ENCODE measurements at regions not wholly inside any gene's neighbourhood (a gene's known extent, or its start where the extent isn't known, plus 50 kb on each side); places are given as distances from the start of the nearest gene placed in this dataset.

- Mint-ChIP-seq H3K4me3 (no peak overlapping the region), H3K27me3 (no peaks in the 10 kb centered on the region), H3K36me3 (no peaks in the 10 kb centered on the region), H3K4me1 (ENCODE audit: low read depth) (no peaks in the 10 kb centered on the region), H3K27ac (no peak overlapping the region), H3K9me3 (ENCODE audit: low read depth) (peaks cover 12% of the 10 kb centered on the region)
Measured at GRCh38 chr13:61989978-61990377, 574.3 kb upstream of the PCDH20 start.

- no peak overlapping the region for H3K4me3 Mint-ChIP-seq
- H3K27me3 Mint-ChIP-seq: no peaks in the 10 kb centered on the region
- peaks cover 6% of the 10 kb centered on the region for H3K9me3 Mint-ChIP-seq (ENCODE audit: low read depth)
- no peaks in the 10 kb centered on the region for H3K4me1 Mint-ChIP-seq (ENCODE audit: low read depth)
- no peaks in the 10 kb centered on the region for H3K36me3 Mint-ChIP-seq
- H3K27ac Mint-ChIP-seq: no peak overlapping the region
Measured at GRCh38 chr13:61988810-61989209, 573.2 kb upstream of the PCDH20 start.

GRCh38 chr13:61975001-61975400 lies 559.4 kb upstream of the PCDH20 start:
- Mint-ChIP-seq H3K4me3 (no peak overlapping the region), H3K27me3 (no peaks in the 10 kb centered on the region), H3K9me3 (ENCODE audit: low read depth) (peaks cover 5% of the 10 kb centered on the region), H3K27ac (no peak overlapping the region), H3K4me1 (ENCODE audit: low read depth) (no peaks in the 10 kb centered on the region), H3K36me3 (no peaks in the 10 kb centered on the region)

GRCh38 chr13:61965756-61966155 lies 550.1 kb upstream of the PCDH20 start:
- no peaks in the 10 kb centered on the region for H3K4me1 Mint-ChIP-seq (ENCODE audit: low read depth)
- no peaks in the 10 kb centered on the region for H3K36me3 Mint-ChIP-seq
- no peaks in the 10 kb centered on the region for H3K9me3 Mint-ChIP-seq (ENCODE audit: low read depth)
- no peak overlapping the region for H3K4me3 Mint-ChIP-seq
- H3K27ac Mint-ChIP-seq: no peak overlapping the region
- no peaks in the 10 kb centered on the region for H3K27me3 Mint-ChIP-seq

GRCh38 chr13:61960981-61961380 lies 545.3 kb upstream of the PCDH20 start:
- no peak overlapping the region for H3K4me3 Mint-ChIP-seq

GRCh38 chr13:61954092-61954491 lies 538.4 kb upstream of the PCDH20 start:
- no peaks in the 10 kb centered on the region for H3K36me3 Mint-ChIP-seq
- H3K4me3 Mint-ChIP-seq: no peak overlapping the region
- H3K4me1 Mint-ChIP-seq (ENCODE audit: low read depth): no peaks in the 10 kb centered on the region
- H3K27me3 Mint-ChIP-seq: no peaks in the 10 kb centered on the region
- no peak overlapping the region for H3K27ac Mint-ChIP-seq
- peaks cover 5% of the 10 kb centered on the region for H3K9me3 Mint-ChIP-seq (ENCODE audit: low read depth)

More at GRCh38 chr13:61960981-61961380, 545.3 kb upstream of the PCDH20 start:
- Mint-ChIP-seq H3K4me1 (ENCODE audit: low read depth) (no peaks in the 10 kb centered on the region), H3K9me3 (ENCODE audit: low read depth) (peaks cover 8% of the 10 kb centered on the region), H3K36me3 (no peaks in the 10 kb centered on the region), H3K27ac (no peak overlapping the region), H3K27me3 (no peaks in the 10 kb centered on the region)

- Mint-ChIP-seq H3K36me3 (no peaks in the 10 kb centered on the region), H3K9me3 (ENCODE audit: low read depth) (no peaks in the 10 kb centered on the region), H3K27ac (no peak overlapping the region), H3K4me3 (no peak overlapping the region), H3K27me3 (no peaks in the 10 kb centered on the region), H3K4me1 (ENCODE audit: low read depth) (no peaks in the 10 kb centered on the region)
Measured at GRCh38 chr13:61950828-61951227, 535.2 kb upstream of the PCDH20 start.

- Mint-ChIP-seq H3K36me3 (no peaks in the 10 kb centered on the region), H3K9me3 (ENCODE audit: low read depth) (peaks cover 15% of the 10 kb centered on the region), H3K4me1 (ENCODE audit: low read depth) (no peaks in the 10 kb centered on the region), H3K27me3 (no peaks in the 10 kb centered on the region), H3K4me3 (no peak overlapping the region), H3K27ac (no peak overlapping the region)
Measured at GRCh38 chr13:61944329-61944929, 528.8 kb upstream of the PCDH20 start.

- H3K27me3 Mint-ChIP-seq: no peaks in the 10 kb centered on the region
- H3K4me3 Mint-ChIP-seq: no peak overlapping the region
- no peaks in the 10 kb centered on the region for H3K9me3 Mint-ChIP-seq (ENCODE audit: low read depth)
- no peaks in the 10 kb centered on the region for H3K36me3 Mint-ChIP-seq
- H3K27ac Mint-ChIP-seq: no peak overlapping the region
- H3K4me1 Mint-ChIP-seq (ENCODE audit: low read depth): no peaks in the 10 kb centered on the region
Measured at GRCh38 chr13:61935710-61936109, 520.1 kb upstream of the PCDH20 start.

- no peaks in the 10 kb centered on the region for H3K27me3 Mint-ChIP-seq
- peaks cover 14% of the 10 kb centered on the region for H3K9me3 Mint-ChIP-seq (ENCODE audit: low read depth)
- H3K4me3 Mint-ChIP-seq: no peak overlapping the region
- no peaks in the 10 kb centered on the region for H3K4me1 Mint-ChIP-seq (ENCODE audit: low read depth)
- H3K27ac Mint-ChIP-seq: no peak overlapping the region
- no peaks in the 10 kb centered on the region for H3K36me3 Mint-ChIP-seq
Measured at GRCh38 chr13:61927648-61928047, 512.0 kb upstream of the PCDH20 start.

GRCh38 chr13:61918841-61919240 lies 503.2 kb upstream of the PCDH20 start:
- no peaks in the 10 kb centered on the region for H3K27me3 Mint-ChIP-seq
- H3K4me1 Mint-ChIP-seq (ENCODE audit: low read depth): no peaks in the 10 kb centered on the region
- H3K36me3 Mint-ChIP-seq: no peaks in the 10 kb centered on the region
- H3K27ac Mint-ChIP-seq: no peak overlapping the region
- H3K4me3 Mint-ChIP-seq: no peak overlapping the region
- H3K9me3 Mint-ChIP-seq (ENCODE audit: low read depth): peaks cover 20% of the 10 kb centered on the region

- Mint-ChIP-seq H3K4me1 (ENCODE audit: low read depth) (no peaks in the 10 kb centered on the region), H3K4me3 (no peak overlapping the region), H3K27me3 (no peaks in the 10 kb centered on the region), H3K9me3 (ENCODE audit: low read depth) (peaks cover 5% of the 10 kb centered on the region), H3K36me3 (no peaks in the 10 kb centered on the region), H3K27ac (no peak overlapping the region)
Measured at GRCh38 chr13:61916483-61916882, 500.8 kb upstream of the PCDH20 start.

GRCh38 chr13:61913183-61913582 lies 497.5 kb upstream of the PCDH20 start:
- no peaks in the 10 kb centered on the region for H3K4me1 Mint-ChIP-seq (ENCODE audit: low read depth)
- H3K27me3 Mint-ChIP-seq: no peaks in the 10 kb centered on the region
- no peak overlapping the region for H3K4me3 Mint-ChIP-seq
- no peaks in the 10 kb centered on the region for H3K36me3 Mint-ChIP-seq
- H3K27ac Mint-ChIP-seq: no peak overlapping the region
- H3K9me3 Mint-ChIP-seq (ENCODE audit: low read depth): peaks cover 3% of the 10 kb centered on the region

- no peak overlapping the region for H3K27ac Mint-ChIP-seq
- no peaks in the 10 kb centered on the region for H3K27me3 Mint-ChIP-seq
- no peaks in the 10 kb centered on the region for H3K36me3 Mint-ChIP-seq
- peaks cover 3% of the 10 kb centered on the region for H3K9me3 Mint-ChIP-seq (ENCODE audit: low read depth)
- no peak overlapping the region for H3K4me3 Mint-ChIP-seq
- no peaks in the 10 kb centered on the region for H3K4me1 Mint-ChIP-seq (ENCODE audit: low read depth)
Measured at GRCh38 chr13:61908906-61909615, 493.4 kb upstream of the PCDH20 start.

- Mint-ChIP-seq H3K27me3 (no peaks in the 10 kb centered on the region), H3K4me3 (no peak overlapping the region), H3K36me3 (no peaks in the 10 kb centered on the region), H3K9me3 (ENCODE audit: low read depth) (peaks cover 3% of the 10 kb centered on the region), H3K27ac (no peak overlapping the region), H3K4me1 (ENCODE audit: low read depth) (no peaks in the 10 kb centered on the region)
Measured at GRCh38 chr13:61905054-61905453, 489.4 kb upstream of the PCDH20 start.
